Upper lobe of right lung (tissue), 1 donor: ENCODE measurements at regions not wholly inside any gene's neighbourhood (a gene's known extent, or its start where the extent isn't known, plus 50 kb on each side); places are given as distances from the start of the nearest gene placed in this dataset.

Source experiments
- ATAC-seq: fragments of 200-7000 bp; cut with Tn5 transposase; one replicate; pipeline ENCODE4 v1.9.1; 2020; ENCODE audit warnings: mild to moderate bottlenecking, moderate library complexity
- DNase-seq: peaks from one replicate; pipeline ENCODE4 v3.0.0-alpha.2; 2020
- H3K27ac ChIP-seq: fragments of 200-600 bp; one replicate; pipeline ENCODE4 v1.8.0; 2022
- H3K27me3 ChIP-seq: fragments of 200-600 bp; one replicate; pipeline ENCODE4 v1.8.0; 2022; ENCODE audit warnings: mild to moderate bottlenecking
- H3K36me3 ChIP-seq: fragments of 200-600 bp; one replicate; pipeline ENCODE4 v1.8.0; 2022
- H3K4me1 ChIP-seq: fragments of 200-600 bp; one replicate; pipeline ENCODE4 v1.8.0; 2022
- H3K4me3 ChIP-seq: fragments of 200-600 bp; one replicate; pipeline ENCODE4 v1.8.0; 2022; ENCODE audit warnings: mild to moderate bottlenecking
- H3K9me3 ChIP-seq: fragments of 200-600 bp; one replicate; pipeline ENCODE4 v1.8.0; 2022
- CTCF ChIP-seq: fragments of 200-600 bp; IDR thresholded peaks from one replicate; pipeline ENCODE4 v1.8.0; 2022; ENCODE audit warnings: antibody characterized with exemption
- intact Hi-C: fragments of 100-400 bp; cut with DNase I; formaldehyde crosslinking; loops from one replicate; pipeline ENCODE4 v1.11.0; 2022
- donor health status: DM: no; HTN: yes; CAD: no; lungs with severe emphysema.

GRCh38 chr1:221397606-221398005 is 344.3 kb downstream of the DUSP10 start:
- TF ChIP-seq CTCF, result no peak

GRCh38 chr1:221405146-221405545 is 336.7 kb downstream of the DUSP10 start:
- H3K4me3 ChIP-seq, result no peak overlapping the region
- intact Hi-C loops, result no loop called here
- H3K36me3 ChIP-seq, result no peaks in the 10 kb centered on the region
- DNase-seq (no peak), ATAC-seq (no peak)
- H3K27me3 ChIP-seq, result no peaks in the 10 kb centered on the region
- no peaks in the 10 kb centered on the region for H3K4me1 ChIP-seq
- no peak for TF ChIP-seq CTCF
- H3K27ac ChIP-seq, result no peak overlapping the region
- H3K9me3 ChIP-seq, result no peaks in the 10 kb centered on the region

More at GRCh38 chr1:221397606-221398005, 344.3 kb downstream of the DUSP10 start:
- no peak for ATAC-seq
- Histone ChIP-seq H3K9me3 (no peaks in the 10 kb centered on the region), H3K4me1 (peaks cover 10% of the 10 kb centered on the region), H3K4me3 (no peak overlapping the region), H3K27ac (no peak overlapping the region), H3K27me3 (no peaks in the 10 kb centered on the region), H3K36me3 (no peaks in the 10 kb centered on the region)
- intact Hi-C loops, result no loop called here
- no peak for DNase-seq

- Histone ChIP-seq H3K27ac (no peak overlapping the region), H3K36me3 (no peaks in the 10 kb centered on the region), H3K4me1 (no peaks in the 10 kb centered on the region), H3K4me3 (no peak overlapping the region), H3K9me3 (no peaks in the 10 kb centered on the region), H3K27me3 (no peaks in the 10 kb centered on the region)
- intact Hi-C loops, result no loop called here
- DNase-seq, result no peak
- TF ChIP-seq CTCF, result no peak
- no peak for ATAC-seq
These were observed 333.6 kb downstream of the DUSP10 start for GRCh38 chr1:221408117-221408803.

- Histone ChIP-seq H3K27me3 (no peaks in the 10 kb centered on the region), H3K36me3 (no peaks in the 10 kb centered on the region), H3K4me1 (no peaks in the 10 kb centered on the region), H3K4me3 (no peak overlapping the region), H3K27ac (no peak overlapping the region), H3K9me3 (no peaks in the 10 kb centered on the region)
- intact Hi-C loops, result no loop called here
- DNase-seq (no peak), ATAC-seq (no peak)
- no peak for TF ChIP-seq CTCF
These were observed 330.6 kb downstream of the DUSP10 start for GRCh38 chr1:221411283-221411682.

GRCh38 chr1:221414772-221415539 is 326.9 kb downstream of the DUSP10 start:
- no peaks in the 10 kb centered on the region for H3K9me3 ChIP-seq

More at GRCh38 chr1:221414772-221415539, 326.9 kb downstream of the DUSP10 start:
- Histone ChIP-seq H3K4me3 (no peak overlapping the region), H3K4me1 (no peaks in the 10 kb centered on the region), H3K36me3 (no peaks in the 10 kb centered on the region), H3K27me3 (no peaks in the 10 kb centered on the region), H3K27ac (no peak overlapping the region)
- ATAC-seq, result no peak
- TF ChIP-seq CTCF, result no peak
- no peak for DNase-seq
- intact Hi-C loops, result no loop called here
